HG03064 (cell line): ENCODE measurements at regions not wholly inside any gene's neighbourhood (a gene's known extent, or its start where the extent isn't known, plus 50 kb on each side); places are given as distances from the start of the nearest gene placed in this dataset.

Source experiments
- ATAC-seq: cut with Tn5 transposase; IDR thresholded peaks from one replicate; pipeline ENCODE4 v1.9.1; 2021; ENCODE audit warnings: low read depth; ENCODE audit not compliant: unreplicated experiment

DNA sequence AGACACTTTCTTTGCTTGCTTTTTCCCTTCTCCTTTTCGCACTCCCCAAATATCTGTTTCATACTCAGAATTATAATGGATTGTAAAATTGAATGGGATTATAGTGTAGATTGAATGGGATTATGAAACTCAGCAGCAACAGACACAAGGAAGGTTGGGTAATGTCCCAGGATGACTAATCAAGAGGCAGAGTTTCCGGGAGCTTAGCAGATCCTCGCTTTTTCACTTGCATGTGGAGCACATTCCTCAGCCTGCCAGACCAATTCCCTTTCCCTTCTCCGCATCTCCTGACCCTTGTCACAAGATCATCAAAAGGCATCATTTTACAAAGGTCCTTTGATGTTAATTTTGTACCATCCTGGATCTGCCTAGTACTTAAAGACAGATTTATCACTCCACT is 55.1 kb upstream of the SLC1A1 start:
- no peak for ATAC-seq

DNA sequence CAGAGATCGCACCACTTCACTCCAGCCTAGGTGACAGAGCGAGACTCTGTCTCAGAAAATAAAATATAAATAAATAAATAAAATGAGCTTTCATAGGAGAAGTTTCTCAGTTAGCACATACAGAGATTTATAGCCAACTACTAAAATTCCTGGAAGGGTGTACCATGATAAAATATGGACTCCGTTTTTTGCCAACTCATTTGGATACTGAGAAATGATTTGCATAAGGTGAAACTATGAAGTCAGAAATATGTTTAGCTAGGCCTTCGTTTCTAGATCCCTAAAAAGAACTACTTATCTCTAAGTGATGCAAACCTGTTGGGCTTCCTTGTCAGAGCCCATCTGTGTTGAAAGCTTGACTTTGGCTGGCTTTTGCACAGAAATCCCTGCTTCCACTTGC is 56.9 kb upstream of the SLC1A1 start:
- no peak for ATAC-seq

DNA sequence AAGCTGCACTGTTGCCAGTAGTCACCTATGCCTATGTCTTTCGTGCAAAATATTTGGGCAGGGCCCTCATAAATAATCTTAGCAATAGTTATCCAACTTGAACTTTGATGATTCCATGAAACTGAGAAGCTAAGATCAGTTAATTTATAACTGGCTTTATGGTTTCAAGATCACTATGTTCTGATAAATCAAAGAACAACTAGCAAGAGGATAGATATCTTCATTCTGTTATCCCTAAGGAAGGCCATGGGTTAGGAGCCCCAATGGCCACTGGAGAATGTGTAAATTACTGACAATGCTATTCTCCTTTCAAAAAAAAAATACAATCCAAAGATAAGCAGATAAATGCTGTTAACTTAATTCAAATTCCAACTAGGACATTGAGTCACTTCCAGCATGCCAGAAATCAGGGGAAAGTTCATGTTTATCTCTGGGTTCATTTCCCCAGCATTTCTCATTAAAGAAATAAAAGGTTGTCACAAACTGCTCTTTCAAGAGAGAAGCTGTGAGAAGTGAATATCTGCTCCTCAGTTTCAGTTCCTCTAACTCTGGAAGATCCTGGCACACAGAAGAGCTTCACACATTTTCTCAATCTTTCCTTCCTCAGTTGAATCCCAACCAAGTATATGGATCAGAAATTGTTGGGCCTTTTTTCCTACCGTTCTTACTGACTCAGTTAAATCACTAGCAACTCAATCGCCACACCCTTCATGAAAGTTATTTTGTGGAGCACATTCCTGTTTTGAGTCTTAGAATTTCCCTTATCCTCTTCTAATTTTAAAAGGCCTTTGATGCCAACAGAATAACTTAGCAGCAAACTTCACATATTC is 59.6 kb upstream of the SLC1A1 start:
- no peak for ATAC-seq

DNA sequence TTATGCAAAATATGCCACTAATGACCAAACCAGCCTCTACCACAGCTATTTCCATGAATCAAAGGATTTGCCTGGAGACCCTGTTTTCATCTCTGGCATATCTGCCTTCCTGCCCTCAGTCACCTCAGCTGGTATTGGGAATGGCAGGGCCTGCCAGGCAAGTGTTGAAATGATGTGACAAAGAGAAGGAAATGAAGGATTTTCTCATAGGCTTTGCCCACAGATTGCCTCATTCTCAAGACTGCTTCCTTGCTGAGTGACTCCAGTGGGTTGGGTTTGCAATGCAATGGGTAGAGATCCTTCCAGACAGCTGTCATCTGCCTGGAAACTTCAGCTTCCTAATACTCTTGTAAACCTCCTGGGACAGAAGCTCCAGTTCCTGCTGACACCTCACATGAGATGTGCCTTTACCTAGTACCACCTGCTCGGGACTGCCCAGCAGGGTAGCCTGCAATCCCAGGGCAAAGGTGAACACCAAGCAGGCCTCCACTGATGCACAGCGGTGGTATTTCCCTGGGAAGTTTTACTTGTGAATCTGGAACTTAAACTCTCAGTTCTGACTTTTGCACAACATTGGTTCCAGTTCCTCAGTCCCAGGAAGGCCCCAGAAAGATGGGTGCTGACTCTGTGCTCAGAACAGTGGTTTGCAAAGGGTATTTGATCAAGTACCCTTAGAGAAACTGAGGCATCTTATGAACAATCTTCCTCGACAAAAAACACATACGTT is 64.8 kb upstream of the SLC1A1 start:
- ATAC-seq: no peak

DNA sequence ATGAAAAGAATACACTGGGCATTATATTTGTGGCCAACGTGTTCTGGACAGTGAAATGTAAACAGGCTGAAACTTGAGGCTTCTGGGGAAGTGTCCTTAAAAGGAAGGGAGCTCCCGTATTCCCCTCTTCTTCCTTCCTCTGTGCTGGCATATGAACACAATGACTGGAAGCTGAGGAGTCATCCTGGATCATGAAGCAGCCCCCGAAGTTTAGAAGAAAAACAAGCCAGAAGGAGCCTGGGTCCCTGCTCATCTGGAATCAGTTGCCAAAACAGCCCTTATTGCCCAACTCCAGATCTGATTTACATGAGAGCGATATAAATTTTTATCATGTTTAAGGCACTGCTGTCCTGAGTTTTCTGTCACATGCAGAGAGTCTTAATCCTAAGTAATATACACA is 65.4 kb upstream of the SLC1A1 start:
- no peak for ATAC-seq

DNA sequence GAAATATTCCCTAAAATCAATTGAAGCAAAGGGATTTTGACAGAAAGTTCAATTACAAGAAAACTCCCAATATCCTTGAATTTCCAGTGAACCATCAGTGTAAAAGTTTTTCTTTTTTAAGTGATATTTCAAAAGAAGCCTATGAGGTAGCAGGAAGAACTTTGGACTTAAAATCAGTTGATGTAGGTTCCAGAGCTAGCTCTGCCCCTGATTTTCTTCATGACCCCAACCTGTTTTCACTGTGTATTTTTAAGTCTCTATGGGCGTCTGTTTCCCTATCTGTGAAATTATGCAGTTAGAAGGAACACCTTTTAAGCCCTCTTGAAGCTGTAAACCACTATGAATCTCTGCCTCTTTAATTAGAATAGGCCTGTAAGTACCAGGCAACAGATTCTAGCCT is 66.2 kb upstream of the SLC1A1 start:
- ATAC-seq: no peak

DNA sequence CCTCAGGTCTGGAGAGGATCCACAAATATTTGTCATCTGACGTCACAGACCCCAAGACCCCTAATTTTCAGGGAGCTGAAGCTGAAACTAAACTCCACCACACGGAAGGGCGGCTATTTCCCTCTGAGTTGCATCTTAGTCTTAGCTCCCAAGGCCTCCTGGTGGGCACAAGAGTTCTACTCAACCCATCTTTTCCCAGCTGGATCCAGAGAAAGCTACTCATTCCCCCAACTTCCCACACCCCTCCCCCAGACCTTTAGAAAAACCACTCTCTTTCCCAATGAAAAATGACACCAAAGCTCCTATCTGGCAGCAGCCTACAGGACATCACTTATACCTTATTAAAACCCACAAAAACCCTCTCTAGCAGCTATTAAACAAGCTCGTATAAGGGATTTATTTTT is 67.1 kb upstream of the SLC1A1 start:
- ATAC-seq: no peak

DNA sequence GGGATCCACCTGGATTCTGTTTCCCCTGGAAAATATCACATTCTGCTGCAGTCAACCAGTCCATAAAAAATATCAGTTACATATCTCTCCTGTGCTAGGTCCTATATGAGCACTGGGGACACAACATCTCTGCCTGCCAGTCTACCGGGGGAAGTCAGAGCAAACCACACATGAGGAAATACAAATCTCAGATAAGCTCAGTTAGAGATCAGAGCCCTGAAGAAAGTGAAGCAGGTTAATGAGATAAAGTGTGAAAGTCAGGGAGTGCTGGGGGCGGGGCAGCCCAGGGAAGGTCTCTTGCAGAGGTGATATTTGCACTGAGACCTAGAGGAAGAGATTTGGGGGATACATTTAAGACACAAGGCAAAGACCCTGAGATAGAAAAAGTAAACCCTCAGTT is 67.8 kb upstream of the SLC1A1 start:
- peak; percentile 69 for ATAC-seq

DNA sequence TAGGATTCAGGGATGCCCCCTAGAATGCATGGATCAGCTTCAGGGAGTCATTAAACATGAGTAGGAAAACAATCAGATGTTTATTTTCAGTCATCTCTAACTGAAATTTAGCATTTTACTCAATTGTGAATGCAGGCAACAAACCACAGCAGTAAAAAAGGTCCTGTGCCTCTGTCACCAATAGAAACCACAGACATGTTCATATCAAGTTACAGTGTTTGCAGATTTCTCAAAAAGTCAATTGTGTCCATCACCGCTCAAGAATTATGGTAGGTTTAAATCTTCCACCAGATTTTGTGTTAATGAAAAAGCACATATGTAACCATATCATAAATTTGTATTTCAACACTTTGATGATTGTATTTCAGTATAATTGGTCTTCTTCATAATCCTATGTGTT is 68.4 kb upstream of the SLC1A1 start:
- ATAC-seq: no peak

DNA sequence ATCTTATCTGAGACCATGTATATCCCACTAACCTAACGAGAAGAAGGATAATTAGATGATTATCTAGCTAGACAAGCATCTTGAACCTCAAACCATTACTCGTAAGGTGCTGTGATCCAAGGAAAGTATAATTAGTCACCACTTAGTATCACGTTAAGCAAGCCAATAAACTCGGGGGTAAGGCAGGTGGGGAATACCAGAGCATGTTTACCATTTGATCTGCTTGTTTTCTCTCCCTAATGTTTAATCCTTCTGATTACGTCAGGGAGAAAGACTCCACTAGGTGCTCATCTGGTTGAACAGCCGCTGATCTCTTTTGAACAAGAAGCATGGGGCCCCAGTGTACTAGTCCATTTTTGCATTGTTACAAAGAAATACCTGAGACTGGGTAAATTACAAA is 69.9 kb upstream of the SLC1A1 start:
- ATAC-seq: no peak

DNA sequence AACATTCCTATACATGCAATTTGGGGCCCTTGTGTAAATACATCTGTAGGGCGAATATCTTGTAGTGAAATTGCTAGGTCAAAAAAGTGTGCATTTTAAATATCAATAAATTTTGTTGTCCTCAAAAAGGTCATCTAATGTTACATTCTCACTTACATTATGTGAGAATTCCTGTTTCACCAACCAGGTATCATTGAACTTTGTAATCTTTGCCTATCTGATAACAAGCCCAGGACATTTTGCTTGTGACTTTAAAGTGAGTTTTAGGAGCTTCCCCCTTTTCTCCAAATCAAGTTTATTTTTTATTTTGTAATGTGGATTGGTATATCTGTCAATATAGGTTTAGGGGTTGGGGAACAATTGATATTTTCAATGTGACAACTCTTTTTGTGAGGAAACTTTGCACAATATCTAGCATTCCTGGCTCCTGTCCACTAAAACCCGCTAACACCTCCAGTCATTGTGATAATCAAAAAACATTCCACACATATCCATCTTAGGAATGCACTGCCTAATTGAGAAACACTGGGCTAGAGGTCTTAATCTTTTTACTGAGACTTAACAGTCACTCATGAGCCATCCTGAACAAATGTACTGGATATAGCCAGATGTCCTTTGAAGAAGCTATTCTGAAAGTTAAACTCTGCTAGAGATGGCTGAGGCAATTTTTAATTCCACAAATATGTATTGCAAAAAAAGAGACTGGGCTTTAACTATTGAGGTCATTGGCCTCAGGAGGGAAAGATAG is 72.5 kb upstream of the SLC1A1 start:
- no peak for ATAC-seq

DNA sequence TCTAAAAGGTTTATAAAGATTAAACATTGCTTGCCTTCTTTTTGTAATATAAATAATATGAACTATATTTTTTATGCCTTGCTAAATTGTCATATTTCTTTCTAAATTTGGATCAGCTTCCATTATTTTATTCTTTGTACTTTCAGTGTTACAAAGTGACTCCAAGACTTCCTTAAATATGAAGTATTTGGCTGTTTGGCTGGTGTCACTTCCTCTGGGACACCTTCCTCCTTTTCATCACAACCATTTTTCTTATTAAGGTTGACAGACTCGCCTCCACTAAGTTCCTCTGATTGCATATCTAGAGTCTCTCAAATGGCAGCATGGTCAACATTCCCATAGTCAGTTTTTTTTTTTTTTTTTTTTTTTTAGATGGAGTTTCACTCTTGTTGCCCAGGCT is 73.8 kb upstream of the SLC1A1 start:
- no peak for ATAC-seq

DNA sequence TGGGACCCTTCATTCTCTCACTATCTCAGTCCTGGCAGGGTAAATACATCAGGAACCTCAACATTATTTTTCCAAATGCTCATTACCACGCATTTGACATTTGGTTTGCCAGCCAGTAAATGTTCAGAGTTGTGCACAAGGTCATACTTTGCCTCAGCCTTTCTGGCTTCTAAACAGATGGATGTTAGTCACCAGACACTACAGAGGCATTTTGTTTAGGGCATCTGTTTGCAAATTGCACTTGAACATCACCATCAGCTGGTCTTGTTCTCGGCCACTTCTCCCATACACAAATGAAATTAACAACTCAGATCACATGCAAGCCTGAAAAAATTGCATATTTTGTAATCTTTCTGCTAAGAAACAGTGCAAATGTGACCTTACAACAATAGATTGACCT is 75.0 kb upstream of the SLC1A1 start:
- no peak for ATAC-seq

DNA sequence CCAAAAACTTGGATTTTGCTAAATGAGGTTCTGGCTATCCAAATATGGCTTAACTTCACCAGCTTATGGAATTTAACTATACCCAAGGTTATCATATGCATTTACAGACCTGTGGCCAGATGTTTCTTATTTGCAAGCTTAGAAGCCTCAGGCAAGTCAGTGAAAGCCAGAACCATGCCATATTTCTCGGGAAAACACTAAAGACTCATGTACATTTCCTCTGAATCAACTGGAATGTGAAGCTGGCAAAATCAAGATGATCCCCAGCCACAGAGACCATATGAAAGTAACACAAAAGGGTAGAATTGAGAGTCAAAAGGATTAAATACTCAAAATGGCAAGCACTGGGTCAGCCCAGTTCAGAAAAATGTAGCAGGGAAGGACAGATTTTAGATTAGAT is 76.4 kb upstream of the SLC1A1 start:
- ATAC-seq: no peak

DNA sequence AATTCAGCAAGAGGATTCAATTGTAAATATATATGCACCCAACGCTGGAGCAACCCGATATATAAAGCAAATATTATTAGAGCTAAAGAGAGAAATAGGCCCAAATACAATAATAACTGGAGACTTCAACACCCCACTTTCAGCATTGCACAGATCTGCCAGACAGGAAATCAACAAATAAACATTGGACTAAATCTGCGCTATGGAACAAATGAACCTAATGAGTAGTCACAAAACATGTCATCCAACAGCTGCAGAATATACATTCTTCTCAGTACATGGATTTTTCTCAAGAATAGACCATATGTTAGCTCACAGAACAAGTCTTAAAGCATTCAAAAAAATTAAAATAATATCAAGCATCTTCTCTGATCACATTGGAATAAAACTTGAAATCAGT is 86.1 kb upstream of the SLC1A1 start:
- no peak for ATAC-seq

DNA sequence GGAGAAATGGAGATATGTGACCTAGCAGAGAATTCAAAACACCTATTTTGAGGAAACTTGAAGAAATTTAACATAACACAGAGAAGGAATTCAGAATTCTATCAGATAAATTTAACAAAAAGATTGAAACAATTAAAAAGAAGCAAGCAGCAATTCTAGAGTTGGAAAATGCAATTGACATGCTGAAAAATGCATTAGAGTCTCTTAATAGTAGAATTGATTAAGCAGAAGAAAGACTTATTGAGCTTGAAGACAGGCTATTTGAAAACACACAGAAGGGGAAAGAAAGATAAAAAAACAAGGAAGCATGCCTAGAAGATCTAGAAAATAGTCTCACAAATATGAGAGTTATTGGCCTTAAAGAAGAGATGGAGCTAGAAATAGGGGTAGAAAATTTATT is 87.8 kb upstream of the SLC1A1 start:
- no peak for ATAC-seq

DNA sequence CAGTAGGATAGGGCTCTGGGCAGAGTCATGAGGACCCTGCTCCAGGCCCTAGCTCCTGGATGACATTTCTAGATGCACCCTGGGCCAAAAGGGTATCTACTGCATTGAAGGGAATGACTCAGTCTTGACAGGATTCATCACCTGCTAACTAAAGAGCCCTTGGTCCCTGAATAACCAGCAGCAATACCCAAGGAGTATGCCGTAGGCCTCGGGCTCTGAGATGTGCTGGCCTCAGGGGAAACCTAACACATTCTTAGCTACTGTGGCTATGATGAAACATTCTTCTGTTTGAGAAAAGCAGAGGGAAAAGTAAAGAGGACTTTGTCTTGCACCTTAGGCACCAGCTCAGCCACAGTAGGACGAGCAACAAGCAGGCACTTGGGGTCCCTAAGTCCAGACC is 89.5 kb upstream of the SLC1A1 start:
- ATAC-seq: no peak

DNA sequence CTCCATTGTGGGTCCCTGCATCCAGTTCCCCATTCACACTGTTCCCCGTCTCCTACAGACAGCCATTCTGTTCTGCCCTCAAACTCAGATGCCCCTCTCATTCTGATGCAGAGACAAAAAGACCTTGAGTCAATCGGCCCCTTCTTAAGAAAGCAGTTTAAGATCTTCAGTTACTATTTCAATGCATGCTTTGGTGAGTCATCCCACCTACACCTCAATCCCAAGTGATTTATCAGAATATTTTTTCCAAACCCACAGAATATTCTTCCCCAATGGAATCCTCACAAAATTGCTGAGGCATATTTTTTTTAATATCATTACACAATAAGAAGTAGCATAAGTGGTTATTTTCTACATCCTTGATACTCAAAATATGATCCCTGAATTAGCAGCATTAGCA is 92.4 kb upstream of the SLC1A1 start:
- no peak for ATAC-seq

DNA sequence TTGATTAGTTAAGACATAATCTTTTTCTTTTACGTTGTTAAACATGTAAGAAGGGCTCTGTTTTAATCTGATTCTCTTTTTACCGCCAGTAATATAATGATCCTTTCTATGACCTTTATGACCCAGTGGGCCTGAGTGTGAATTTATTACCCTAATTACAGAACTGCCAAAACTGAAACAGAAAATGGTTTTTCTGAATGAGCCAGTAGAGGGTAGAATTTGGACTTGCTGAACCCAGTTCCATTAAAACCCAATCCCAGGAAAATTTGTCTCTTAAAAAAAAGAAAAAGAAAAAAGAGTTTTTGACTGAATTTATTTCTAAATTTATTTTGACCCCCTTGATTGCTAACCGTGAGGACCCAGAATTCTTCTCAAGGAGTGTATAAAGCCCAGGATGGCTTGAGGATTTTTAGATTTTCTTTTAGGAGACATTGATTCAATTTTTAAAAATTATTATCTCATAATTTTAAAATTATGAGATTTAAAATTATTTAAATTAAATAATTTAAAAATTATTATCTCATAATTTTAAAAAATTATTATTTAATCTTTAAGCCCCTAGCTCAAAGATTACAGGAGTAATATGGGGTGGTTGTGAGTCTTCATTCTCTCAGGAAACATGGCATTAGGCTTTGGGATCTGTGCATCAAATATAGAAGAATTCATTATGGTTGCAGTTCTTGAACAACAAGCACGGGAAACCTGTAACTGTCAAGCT is 94.1 kb upstream of the GLIS3 start:
- no peak for ATAC-seq

DNA sequence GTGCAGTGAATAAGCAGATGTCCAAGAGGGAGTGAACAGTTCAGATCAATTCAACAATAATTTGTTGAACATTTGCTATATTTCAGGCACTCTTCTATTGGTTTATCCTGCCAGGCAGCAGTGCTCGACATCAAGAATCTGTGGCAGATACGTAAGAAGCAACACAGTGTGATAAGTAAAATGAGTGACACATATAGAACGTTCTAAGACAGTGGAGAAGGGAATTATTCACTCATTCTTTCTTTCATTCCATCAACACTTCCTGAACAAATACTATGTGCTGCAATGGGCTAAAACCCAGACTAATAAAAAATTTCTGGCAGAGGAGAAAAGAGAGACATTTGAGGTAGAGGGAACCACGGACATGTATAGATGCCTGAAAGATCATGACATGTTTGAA is 89.9 kb upstream of the GLIS3 start:
- ATAC-seq: no peak

DNA sequence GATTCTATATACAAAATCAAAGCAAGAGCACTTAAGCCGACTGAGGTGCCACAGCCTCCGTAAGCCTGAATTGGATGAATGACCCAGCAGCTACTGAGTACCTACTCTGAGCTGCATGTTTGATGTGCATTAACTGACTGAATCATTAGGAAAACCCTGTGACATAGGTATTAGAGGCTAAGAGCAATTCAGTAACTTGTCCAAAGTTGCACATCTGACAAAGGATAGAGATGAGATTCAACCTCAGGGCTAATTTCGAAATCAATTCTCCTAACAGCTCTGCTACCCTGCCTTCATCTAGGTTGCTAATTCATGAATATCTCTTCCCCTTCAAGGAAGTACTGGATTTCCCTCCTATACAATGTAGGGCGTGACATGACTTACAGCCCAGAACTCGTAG is 89.1 kb upstream of the GLIS3 start:
- ATAC-seq: no peak
